HUES48 (cell line): ENCODE measurements at regions not wholly inside any gene's neighbourhood (a gene's known extent, or its start where the extent isn't known, plus 50 kb on each side); places are given as distances from the start of the nearest gene placed in this dataset.

Source experiments
- H3K27ac ChIP-seq: one replicate; pipeline ENCODE4 v1.7.0; 2013; ENCODE audit warnings: low read depth, low read length, inconsistent platforms
- H3K27me3 ChIP-seq: 2 replicates; pipeline ENCODE4 v1.6.1; 2013; ENCODE audit warnings: mild to moderate bottlenecking, low read length; ENCODE audit not compliant: control insufficient read depth, insufficient read depth
- H3K36me3 ChIP-seq: 2 replicates; pipeline ENCODE4 v1.6.1; 2013; ENCODE audit warnings: low read length; ENCODE audit not compliant: control insufficient read depth, insufficient read depth
- H3K4me1 ChIP-seq: 2 replicates; pipeline ENCODE4 v1.6.1; 2013; ENCODE audit warnings: mild to moderate bottlenecking, low read length; ENCODE audit not compliant: control insufficient read depth, insufficient read depth
- H3K4me3 ChIP-seq: 2 replicates; pipeline ENCODE4 v1.5.1; 2013; ENCODE audit warnings: mild to moderate bottlenecking, low read depth, low read length
- H3K9ac ChIP-seq: 2 replicates; pipeline ENCODE4 v1.6.1; 2013; ENCODE audit warnings: mild to moderate bottlenecking, low read depth, low read length, moderate library complexity
- H3K9me3 ChIP-seq: 2 replicates; pipeline ENCODE4 v1.6.1; 2013; ENCODE audit warnings: low read length; ENCODE audit not compliant: control insufficient read depth, insufficient read depth

DNA sequence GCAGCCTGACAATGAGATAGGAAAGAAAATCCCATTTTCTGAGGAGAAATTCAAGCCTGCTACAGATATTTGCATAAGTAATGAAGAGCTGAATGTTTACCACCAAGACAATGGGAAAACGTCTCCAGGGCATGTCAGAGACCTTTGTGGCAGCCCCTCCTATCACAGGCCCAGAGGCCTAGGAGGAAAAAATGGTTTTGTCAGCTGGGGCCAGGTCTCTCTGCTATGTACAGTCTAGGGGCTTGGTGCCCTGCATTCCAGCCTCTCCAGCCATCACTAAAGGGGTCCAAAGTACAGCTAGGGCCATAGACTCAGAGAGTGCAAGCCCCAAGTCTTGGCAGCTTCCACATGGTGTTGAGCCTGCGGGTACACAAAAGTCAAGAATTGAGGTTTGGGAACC is 361.6 kb upstream of the ANXA10 start:
- Histone ChIP-seq H3K4me3 (no peak overlapping the region), H3K9me3 (peaks cover 40% of the 10 kb centered on the region), H3K4me1 (no peaks in the 10 kb centered on the region), H3K27ac (no peak overlapping the region), H3K27me3 (no peaks in the 10 kb centered on the region), H3K36me3 (no peaks in the 10 kb centered on the region), H3K9ac (no peak overlapping the region)

DNA sequence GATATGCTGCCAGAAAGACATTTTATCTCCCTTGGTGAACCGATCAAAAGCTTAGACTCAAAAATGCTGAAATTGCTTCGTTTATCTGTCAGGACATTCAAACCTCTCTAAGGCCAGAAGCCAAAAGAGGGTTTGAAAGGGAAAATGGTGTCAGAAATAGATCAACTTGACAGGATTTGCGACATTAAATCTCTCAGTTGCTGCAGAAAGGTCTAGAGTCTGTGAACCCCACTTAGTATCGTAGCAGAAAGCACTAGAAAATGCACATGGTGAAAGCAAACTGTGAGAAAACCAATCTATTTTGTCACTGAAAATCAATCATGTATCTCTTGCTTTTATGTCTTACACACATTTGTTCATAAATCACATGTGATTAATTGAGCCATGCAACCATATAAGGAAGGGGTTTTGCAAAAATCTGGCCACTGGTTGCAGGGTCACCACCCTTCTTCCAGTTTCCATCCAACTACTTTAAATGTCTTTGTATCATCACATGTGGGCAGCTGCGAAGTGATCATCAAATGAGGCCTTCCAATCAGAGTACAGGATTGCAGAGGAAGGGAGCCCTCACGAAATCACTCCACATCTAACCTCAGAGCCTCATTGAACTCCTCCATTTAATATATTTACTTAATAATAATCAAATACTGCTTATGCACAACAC is 347.2 kb upstream of the ANXA10 start:
- H3K4me3 ChIP-seq, result no peak overlapping the region
- no peaks in the 10 kb centered on the region for H3K36me3 ChIP-seq
- no peaks in the 10 kb centered on the region for H3K9me3 ChIP-seq
- H3K27me3 ChIP-seq, result no peaks in the 10 kb centered on the region
- H3K27ac ChIP-seq, result no peak overlapping the region
- no peak overlapping the region for H3K9ac ChIP-seq
- H3K4me1 ChIP-seq, result no peaks in the 10 kb centered on the region

GRCh38 chr4:167767281-167767680 is 325.1 kb upstream of the ANXA10 start:
- no peaks in the 10 kb centered on the region for H3K36me3 ChIP-seq
- no peaks in the 10 kb centered on the region for H3K27me3 ChIP-seq
- H3K9me3 ChIP-seq, result peaks cover 13% of the 10 kb centered on the region
- no peak overlapping the region for H3K4me3 ChIP-seq
- H3K9ac ChIP-seq, result no peak overlapping the region
- no peaks in the 10 kb centered on the region for H3K4me1 ChIP-seq
- H3K27ac ChIP-seq, result no peak overlapping the region

DNA sequence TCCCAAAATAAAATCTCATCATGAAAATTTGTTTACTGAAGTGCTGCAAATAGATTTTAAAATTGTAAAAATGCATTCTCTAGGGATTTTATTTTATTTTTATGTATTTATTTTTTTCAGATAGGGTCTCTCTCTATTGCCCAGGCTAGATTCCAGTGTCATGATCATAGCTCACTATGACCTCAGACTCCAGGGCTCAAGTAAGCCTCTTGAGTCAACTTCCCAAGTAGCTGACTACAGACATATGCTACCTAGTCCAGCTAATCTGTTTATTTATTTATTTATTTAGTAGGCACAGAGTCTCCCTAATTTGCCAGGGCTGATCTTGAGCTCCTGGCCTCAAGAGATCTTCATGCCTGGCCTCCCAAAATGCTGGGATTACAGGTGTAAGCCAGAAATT is 317.7 kb upstream of the ANXA10 start:
- no peaks in the 10 kb centered on the region for H3K9me3 ChIP-seq
- H3K4me3 ChIP-seq, result no peak overlapping the region
- H3K27me3 ChIP-seq, result no peaks in the 10 kb centered on the region
- H3K36me3 ChIP-seq, result no peaks in the 10 kb centered on the region
- H3K27ac ChIP-seq, result no peak overlapping the region
- no peaks in the 10 kb centered on the region for H3K4me1 ChIP-seq
- no peak overlapping the region for H3K9ac ChIP-seq

DNA sequence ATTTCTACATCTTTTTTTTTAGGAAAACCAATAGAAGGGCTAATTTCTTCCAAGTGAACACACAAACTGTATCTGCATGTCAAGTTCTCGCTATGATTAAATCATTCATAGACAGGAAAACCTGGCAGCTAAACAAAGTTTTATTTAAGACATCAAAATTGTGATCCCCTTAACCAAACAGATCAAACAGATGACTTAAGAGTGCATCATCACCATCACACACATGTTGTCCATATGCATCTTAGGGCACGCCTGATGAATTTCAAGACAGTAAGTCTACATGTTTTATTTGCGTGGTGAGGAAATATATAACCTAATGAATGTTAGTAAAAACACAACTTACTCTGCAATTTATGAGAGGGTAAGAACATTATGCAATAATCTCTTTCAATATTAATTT is 317.0 kb upstream of the ANXA10 start:
- Histone ChIP-seq H3K9ac (no peak overlapping the region), H3K9me3 (no peaks in the 10 kb centered on the region), H3K36me3 (no peaks in the 10 kb centered on the region), H3K27ac (no peak overlapping the region), H3K4me1 (no peaks in the 10 kb centered on the region), H3K4me3 (no peak overlapping the region), H3K27me3 (no peaks in the 10 kb centered on the region)

DNA sequence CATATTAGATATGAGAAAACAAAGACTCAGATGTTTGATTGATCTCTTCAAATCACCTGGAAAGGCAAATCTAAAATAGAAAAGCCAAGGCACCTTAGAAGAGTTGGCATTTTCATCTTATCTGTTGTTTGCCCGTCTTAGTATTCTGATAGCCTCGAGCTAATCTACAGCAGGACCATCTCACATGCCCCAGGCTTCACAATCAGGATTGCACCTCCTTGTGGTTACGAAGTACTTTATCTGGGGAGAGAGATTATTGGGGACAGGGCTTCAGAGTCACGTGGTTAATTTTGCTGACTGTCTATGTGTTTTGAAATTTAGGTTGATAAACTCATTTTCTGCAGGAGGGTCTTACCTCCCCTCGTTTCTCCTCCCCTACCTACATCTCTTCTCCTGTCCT is 313.1 kb upstream of the ANXA10 start:
- H3K4me3 ChIP-seq, result no peak overlapping the region
- H3K9me3 ChIP-seq, result no peaks in the 10 kb centered on the region
- no peaks in the 10 kb centered on the region for H3K4me1 ChIP-seq
- H3K27ac ChIP-seq, result no peak overlapping the region
- H3K36me3 ChIP-seq, result no peaks in the 10 kb centered on the region
- H3K9ac ChIP-seq, result no peak overlapping the region
- no peaks in the 10 kb centered on the region for H3K27me3 ChIP-seq

- Histone ChIP-seq H3K9me3 (no peaks in the 10 kb centered on the region), H3K4me1 (no peaks in the 10 kb centered on the region), H3K27ac (no peak overlapping the region), H3K36me3 (no peaks in the 10 kb centered on the region), H3K4me3 (no peak overlapping the region), H3K9ac (no peak overlapping the region), H3K27me3 (no peaks in the 10 kb centered on the region)
Measured at GRCh38 chr4:167779864-167780263, 312.5 kb upstream of the ANXA10 start.

DNA sequence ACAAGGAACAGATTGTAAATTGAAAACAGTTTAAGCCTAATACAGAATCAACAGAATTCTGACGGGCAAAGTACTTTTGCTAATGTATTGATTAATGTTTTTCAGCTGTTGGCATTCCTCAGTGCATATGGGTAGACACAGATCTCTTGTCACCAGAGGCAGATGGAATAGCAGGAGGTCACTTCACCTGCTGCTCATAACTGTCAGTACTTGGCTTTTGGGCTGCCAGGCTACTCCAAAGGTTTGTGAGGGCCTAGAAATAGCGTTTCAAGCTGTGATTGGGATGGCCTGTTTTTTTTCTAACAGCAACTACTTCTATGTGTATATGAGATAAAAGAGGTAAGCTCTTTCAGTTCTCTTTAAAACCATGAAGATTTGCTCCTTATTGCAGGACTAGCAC is 307.5 kb upstream of the ANXA10 start:
- Histone ChIP-seq H3K36me3 (no peaks in the 10 kb centered on the region), H3K27ac (no peak overlapping the region)

GRCh38 chr4:167785523-167785922 is 306.8 kb upstream of the ANXA10 start:
- Histone ChIP-seq H3K9me3 (no peaks in the 10 kb centered on the region), H3K4me3 (no peak overlapping the region), H3K27ac (no peak overlapping the region), H3K36me3 (no peaks in the 10 kb centered on the region), H3K9ac (no peak overlapping the region), H3K4me1 (peaks cover 8% of the 10 kb centered on the region), H3K27me3 (no peaks in the 10 kb centered on the region)

More for the DNA sequence above, 307.5 kb upstream of the ANXA10 start:
- H3K4me3 ChIP-seq, result no peak overlapping the region
- H3K9ac ChIP-seq, result no peak overlapping the region
- no peaks in the 10 kb centered on the region for H3K9me3 ChIP-seq
- no peaks in the 10 kb centered on the region for H3K27me3 ChIP-seq
- peaks cover 8% of the 10 kb centered on the region for H3K4me1 ChIP-seq

DNA sequence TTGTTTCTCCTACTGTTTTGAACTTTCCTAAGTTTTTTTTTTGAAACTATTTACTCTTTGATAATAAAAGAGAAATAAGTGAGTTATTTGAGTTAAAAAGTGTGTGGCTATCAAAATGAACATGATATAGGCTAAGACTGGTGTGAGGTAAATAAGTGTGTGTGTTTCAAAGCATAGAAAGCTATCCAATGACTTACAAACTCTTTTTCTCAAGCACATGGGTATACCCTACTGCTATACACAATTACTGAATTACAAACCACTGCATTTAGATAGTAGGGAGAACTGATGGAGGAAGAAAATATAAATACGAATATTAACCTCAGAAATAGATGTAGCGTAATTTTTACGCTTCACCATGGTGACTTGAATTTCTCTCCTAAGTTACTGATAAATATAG is 305.8 kb upstream of the ANXA10 start:
- Histone ChIP-seq H3K27me3 (no peaks in the 10 kb centered on the region), H3K4me1 (peaks cover 8% of the 10 kb centered on the region), H3K9ac (no peak overlapping the region), H3K9me3 (no peaks in the 10 kb centered on the region), H3K4me3 (no peak overlapping the region), H3K27ac (no peak overlapping the region), H3K36me3 (no peaks in the 10 kb centered on the region)

GRCh38 chr4:167787231-167787630 is 305.1 kb upstream of the ANXA10 start:
- no peaks in the 10 kb centered on the region for H3K27me3 ChIP-seq
- H3K4me3 ChIP-seq, result no peak overlapping the region
- peaks cover 8% of the 10 kb centered on the region for H3K4me1 ChIP-seq
- H3K27ac ChIP-seq, result no peak overlapping the region
- no peaks in the 10 kb centered on the region for H3K9me3 ChIP-seq
- H3K9ac ChIP-seq, result no peak overlapping the region
- no peaks in the 10 kb centered on the region for H3K36me3 ChIP-seq
